ENCODE measurements at regions not wholly inside any gene's neighbourhood (a gene's known extent, or its start where the extent isn't known, plus 50 kb on each side); places are given as distances from the start of the nearest gene placed in this dataset.
A peak's percentile ranks its signal among the peaks of the same experiment; 100 is the strongest.
"Not testable (repeated sequence)": the region's sequence is repeated elsewhere in the genome, so short reads cannot be mapped to it uniquely, and the experiment has no call there.

GRCh38 chr10:60476451-60476850 lies 86.8 kb upstream of the ANK3 start:
- no peak for DNase-seq

- DNase-seq = no peak
These were observed 83.9 kb upstream of the ANK3 start for GRCh38 chr10:60473557-60473956.

GRCh38 chr10:60470091-60470490 lies 80.4 kb upstream of the ANK3 start:
- DNase-seq = no peak

- DNase-seq = not testable (repeated sequence)
These were observed 79.5 kb upstream of the ANK3 start for GRCh38 chr10:60469147-60469546.

- DNase-seq = no peak
These were observed 77.5 kb upstream of the ANK3 start for GRCh38 chr10:60467202-60467546.

- no peak for DNase-seq
These were observed 76.9 kb upstream of the ANK3 start for GRCh38 chr10:60466267-60467201.

GRCh38 chr10:60465801-60466200 lies 76.1 kb upstream of the ANK3 start:
- no peak for DNase-seq

- DNase-seq = no peak
These were observed 75.0 kb upstream of the ANK3 start for GRCh38 chr10:60464659-60465058.

GRCh38 chr10:60463746-60464145 lies 74.1 kb upstream of the ANK3 start:
- no peak for DNase-seq

- DNase-seq = no peak
These were observed 72.0 kb upstream of the ANK3 start for GRCh38 chr10:60461688-60462087.

GRCh38 chr10:60459701-60460457 lies 70.2 kb upstream of the ANK3 start:
- DNase-seq = peak in 2 of 58 donors; percentile 10 to 25

GRCh38 chr10:60456053-60456452 lies 66.4 kb upstream of the ANK3 start:
- DNase-seq = no peak

GRCh38 chr10:60454336-60454735 lies 64.7 kb upstream of the ANK3 start:
- no peak for DNase-seq

GRCh38 chr10:60453036-60453435 lies 63.4 kb upstream of the ANK3 start:
- DNase-seq = no peak

- DNase-seq = no peak
These were observed 60.6 kb upstream of the ANK3 start for GRCh38 chr10:60450291-60450690.

- no peak for DNase-seq
These were observed 58.6 kb upstream of the ANK3 start for GRCh38 chr10:60448246-60448645.

- no peak for DNase-seq
These were observed 57.2 kb upstream of the ANK3 start for GRCh38 chr10:60446851-60447250.

GRCh38 chr10:60446070-60446833 lies 56.6 kb upstream of the ANK3 start:
- DNase-seq = no peak

- peak in 1 of 58 donors; percentile 25 for DNase-seq
These were observed 54.9 kb upstream of the ANK3 start for GRCh38 chr10:60444494-60445064.

GRCh38 chr10:60443346-60443745 lies 53.7 kb upstream of the ANK3 start:
- DNase-seq = no peak

- no peak for DNase-seq
These were observed 51.8 kb upstream of the ANK3 start for GRCh38 chr10:60441515-60441914.
